COR-L47 (cell line): ENCODE measurements at regions not wholly inside any gene's neighbourhood (a gene's known extent, or its start where the extent isn't known, plus 50 kb on each side); places are given as distances from the start of the nearest gene placed in this dataset.
"Not testable (repeated sequence)": the region's sequence is repeated elsewhere in the genome, so short reads cannot be mapped to it uniquely, and the experiment has no call there.

ENCODE experiments used
- DNase-seq: peaks from one replicate; lab custom pipeline; 2025; lab: John Stamatoyannopoulos, UW

DNA sequence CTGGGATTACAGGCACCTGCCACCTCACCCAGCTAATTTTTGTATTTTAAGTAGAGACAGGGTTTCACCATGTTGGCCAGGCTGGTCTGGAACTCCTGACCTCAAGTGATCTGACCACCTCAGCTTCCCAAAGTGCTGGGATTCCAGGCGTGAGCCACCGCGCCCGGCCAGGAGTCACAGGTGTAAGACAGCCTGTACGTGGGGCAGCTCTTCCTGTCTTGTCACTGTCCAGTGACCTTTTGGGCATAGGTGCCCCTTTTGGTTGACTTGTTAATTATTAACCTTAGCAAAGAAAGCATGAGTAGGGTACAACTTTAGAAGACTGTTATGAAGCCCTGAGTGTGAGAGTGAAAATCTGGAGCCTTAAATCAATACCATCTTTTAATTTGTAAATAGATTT is 703.7 kb upstream of the SOX11 start:
- DNase-seq, result not testable (repeated sequence)

DNA sequence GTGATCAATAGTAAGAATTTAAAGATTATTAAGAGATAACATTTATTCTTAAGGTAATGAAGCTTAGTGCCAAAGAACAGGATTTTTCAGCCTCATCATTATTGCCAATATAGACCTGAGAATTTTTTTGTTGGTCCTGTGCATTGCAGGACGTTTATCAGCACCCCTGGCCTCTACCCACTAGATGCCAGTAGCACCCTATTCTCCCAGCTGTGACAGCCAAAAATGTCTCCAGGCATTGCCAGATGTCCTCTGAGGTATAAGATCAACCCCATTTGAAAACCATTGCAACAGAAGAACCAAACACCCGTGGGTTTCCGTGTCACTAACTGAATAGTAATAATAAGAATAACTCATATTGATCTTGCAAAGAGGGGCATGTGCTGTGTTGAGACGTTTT is 700.0 kb upstream of the SOX11 start:
- peak; percentile 26 for DNase-seq

DNA sequence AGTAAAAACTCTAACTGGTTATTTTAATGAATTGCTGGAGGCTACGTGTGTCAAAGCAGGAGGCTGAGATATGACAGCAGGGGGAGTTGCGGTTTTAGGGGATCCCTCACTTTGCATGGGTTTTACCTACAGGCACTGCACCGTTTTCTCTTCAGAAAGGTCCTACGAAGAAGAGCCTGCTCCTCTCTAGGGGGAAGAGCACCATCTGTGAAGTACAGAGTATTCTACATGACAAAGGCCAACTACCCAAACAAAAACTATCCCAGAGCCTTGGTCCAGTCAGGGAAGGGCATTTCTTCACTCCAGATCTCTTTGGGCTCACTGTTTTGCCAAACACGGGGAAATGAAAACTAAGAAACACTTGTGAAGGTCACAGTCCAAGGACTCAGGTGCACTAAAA is 696.7 kb upstream of the SOX11 start:
- peak; percentile 12 for DNase-seq

DNA sequence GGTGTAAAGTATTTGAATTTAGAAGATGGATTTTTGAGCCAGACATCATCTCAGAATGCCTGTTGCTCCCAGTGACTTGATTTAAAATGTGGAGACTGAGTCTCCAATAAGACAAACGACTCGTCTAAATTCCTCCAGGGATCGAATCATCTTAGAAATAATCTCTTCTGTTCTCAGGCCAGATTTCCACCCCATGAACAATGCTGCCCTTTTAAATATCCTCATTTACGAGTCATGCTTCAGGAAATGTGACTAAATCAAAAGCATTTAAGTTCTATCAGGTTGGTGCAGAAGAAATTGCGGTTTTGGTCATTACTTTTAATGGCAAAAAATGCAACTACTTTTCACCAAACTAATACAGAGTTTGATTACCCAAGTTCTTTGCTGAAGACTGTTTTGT is 684.6 kb upstream of the SOX11 start:
- DNase-seq, result no peak

DNA sequence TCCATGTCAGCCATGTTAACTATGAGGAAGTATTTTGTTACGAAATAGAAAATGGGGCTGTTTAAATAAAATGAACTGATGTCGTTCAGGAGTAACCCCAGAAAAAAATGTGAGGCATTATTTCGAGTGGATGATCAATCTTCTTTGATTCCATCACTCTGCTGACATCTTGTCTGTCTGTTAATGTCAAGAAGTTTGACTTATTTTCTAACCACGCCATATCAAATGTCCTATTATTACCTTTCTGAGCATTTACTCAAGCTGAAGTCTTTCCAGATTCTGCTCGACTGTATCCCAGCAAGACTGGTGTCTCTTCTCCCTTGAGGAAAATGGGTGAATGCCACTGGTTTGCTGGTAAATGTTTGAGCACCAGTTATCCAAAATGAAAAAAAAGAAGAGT is 672.9 kb upstream of the SOX11 start:
- no peak for DNase-seq

DNA sequence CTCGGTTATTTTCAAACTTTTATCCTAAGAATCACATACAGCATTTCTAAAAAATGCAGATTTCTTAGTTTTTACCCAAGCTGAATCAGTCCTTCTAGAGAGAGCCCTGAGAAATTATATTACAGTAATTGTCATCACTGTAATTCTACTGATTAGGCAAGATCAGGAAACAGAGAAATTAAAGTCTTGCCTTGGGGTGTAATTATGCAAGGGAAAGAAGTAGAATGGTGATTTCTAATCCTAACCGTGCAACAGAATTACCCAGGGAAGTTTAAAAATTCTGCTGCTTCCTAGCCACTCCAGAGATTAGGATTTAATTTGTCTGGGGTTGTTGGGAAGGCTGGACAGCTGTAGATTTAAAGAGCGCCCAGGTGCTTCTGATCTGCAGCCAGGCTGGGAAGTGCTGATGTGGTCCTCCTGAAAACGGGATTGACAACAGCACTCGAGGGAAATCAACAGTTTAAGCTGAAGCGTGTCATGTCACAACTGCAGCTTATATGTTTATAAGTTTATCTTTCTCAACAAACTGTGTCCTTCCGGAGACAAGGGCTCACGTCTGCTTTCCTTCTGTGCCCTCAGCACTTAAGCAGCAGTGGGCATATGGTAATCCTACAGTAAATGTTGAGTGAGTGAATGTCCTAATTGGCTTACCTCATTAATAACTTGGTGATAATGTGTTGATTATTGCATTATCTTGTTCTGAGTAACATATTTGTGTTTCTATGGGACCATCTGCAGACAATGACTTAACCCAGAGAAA is 671.9 kb upstream of the SOX11 start:
- peak; percentile 1 for DNase-seq

DNA sequence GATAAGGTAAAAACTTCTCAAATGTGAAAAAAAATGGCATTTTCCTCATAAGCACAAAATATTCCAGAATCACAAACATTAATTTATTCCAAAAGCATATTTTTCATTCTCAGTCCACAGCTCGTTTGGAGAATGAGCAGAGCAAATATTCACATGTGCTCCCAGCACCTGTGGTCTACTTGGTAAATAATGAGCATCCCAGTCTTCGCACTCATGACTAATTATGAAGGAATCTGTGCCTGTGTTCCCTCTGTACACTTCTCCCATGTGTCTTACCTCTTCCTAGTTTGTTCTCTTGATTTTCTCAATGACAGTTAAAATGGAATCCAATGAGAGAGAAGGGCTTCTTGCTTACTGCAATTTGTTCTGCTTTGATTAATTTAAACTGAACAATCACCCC is 671.0 kb upstream of the SOX11 start:
- peak; percentile 26 for DNase-seq

DNA sequence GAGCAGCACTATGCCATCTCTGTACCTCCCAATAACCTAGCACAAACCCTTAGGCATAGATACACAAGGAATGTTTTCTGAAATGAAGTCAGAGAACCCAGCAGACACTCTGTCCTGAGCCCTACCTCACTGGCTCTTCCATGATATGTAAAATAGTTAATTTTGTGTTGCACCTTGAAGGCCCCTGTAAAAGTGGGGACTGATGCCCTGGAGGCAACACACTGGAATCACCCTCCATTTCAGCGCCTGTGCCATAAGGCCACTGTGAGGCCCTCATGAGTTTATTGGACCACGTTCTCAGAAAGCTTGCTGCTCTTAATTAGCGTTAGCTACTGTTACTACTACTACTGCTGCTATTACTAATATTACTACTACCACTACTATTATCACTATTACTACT is 670.1 kb upstream of the SOX11 start:
- DNase-seq, result no peak

DNA sequence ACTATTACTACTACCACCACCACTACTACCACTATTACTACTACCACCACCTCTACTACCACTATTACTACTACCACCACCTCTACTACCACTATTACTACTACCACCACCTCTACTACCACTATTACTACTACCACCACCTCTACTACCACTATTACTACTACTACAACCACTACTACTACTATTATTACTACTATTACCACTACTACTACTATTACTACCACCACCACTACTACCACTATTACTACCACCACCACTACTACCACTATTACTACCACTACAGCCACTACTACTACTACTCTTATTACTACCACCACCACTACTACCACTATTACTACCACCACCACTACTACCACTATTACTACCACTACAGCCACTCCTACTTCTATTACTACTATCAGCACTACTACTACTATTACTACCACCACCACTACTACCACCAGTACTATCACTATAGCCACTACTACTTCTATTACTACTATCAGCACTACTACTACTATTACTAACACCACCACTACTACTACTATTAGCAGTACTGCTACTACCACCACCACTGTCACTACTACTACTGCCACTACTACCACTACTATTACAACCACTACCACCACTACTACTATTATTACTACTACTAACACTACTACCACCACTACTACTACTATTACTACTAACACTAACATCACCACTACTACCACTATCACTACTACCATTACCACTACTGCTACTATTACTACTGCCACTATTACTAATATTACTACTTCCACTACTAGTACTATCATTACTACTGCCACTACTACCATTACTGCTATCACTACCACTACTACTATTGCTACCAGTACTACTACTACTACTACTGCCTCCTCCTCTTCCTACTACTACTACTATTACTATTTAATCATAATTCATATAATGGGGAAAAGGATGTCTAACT is 669.2 kb upstream of the SOX11 start:
- not testable (repeated sequence) for DNase-seq

DNA sequence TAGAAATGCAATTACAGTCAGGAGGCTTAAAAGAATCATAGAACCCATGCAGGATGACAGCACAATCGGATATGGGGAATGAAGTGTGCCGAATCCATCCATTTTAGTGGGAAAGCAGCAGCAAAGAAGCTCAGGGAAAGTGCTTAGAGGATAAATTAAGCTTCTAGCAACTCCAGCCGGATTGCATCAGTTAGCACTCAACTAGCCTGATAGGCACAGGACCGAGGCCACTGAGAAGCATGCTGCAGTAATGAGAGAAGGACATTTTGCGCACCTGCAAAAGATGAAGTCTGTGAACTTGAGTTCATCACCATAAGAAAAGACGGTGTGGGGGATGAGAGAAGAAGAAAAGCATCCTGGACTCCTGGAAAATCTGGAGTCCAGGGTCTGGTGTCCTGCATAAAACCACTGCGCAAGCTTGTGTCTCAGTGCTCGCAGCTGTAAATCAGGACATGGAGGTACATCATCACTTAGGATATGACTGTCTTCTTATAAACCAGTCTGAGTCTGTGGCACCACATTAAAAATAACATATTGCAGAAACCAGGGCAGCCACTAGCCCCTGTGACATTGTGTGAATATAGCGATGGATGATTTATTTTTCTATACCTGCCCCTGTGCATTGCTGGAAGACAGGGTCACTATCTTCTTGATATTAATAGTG is 665.5 kb upstream of the SOX11 start:
- no peak for DNase-seq

DNA sequence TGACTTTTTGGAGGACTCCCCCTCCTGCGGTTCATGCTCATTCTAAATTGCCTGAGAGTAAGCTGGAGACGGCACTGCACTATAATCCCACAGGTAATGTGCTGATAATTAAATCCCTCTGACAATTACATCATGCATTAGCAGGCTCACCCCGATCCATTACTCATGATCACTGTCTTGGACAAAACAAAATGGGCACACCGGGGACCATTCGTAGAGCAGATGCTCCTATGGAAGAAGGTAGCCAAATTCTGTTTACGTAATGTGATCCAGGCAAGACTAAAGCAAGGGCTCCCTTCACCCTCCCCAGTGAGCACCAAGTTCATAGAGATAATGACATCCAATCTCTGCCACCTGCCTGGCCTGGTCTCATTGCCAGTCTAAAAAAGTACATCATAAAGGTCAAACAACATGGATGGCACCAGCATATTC is 657.1 kb upstream of the SOX11 start:
- peak; percentile 67 for DNase-seq

DNA sequence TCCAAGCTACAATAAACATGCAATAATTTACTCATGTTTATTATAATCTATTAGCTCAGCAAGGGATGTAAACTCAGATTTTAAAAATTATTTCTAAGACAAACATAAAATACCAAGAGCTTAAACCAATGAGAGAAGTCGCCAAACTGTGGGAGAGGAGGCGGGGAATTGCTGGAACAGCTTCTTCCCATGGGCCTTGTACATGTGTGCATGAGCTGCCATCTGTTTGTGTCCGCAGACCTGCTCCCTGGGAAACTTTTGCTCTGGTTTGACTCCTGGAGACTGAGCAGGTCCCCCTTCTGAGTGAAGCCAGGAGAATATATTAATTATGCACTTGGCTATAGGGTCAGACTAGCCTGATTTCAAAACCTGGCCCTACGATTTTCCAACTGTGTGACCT is 655.9 kb upstream of the SOX11 start:
- no peak for DNase-seq

DNA sequence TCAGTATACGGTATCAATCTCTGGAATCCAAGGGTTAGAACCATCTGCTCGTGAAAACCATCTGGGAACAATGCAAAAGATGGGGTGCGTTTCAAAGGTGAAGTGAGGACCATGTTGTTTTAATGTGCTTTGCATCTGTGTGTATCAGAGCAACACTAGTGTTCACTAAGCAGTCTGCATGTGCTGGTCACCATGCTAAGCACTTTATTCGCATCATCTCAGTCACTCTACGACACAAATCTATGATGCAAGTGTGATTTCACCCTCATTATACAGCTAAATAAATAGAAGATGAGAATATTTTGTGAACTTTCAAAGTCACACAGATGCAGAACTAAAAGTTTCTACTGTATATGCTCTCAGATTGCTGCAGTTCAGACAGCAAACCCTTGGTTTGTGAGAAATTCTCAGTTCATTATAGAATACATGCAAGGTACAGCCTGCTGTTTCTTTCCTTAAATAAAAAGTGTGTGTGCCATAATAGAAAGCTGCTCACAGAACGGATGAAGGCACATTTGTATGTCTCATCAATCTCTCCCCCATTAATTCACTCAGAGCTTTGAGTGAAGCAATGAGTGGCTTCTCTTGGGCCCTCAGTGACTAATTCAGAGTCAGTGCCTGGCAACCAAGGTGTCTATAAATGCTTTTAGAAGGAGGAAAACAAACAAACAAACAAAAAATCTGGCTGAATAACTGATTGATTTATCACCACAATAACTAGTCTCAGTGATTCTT is 652.8 kb upstream of the SOX11 start:
- no peak for DNase-seq

DNA sequence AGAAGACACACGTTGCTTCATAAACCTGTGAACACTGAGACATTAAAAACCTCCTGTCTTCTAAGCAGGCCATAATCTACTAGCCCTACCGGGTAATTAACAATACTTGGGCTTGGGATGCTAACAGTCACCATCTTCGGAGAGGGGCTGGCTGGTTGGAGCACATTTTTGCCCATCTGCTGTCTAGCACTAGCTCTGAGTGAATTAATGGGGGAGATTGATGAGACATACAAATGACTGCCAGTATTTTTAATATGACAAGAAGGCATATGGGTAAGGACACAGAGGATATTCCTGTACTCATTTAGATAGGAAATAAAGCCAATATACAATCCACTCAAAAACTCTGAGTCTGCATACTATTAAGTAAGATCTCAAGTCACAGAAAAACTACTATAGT is 651.6 kb upstream of the SOX11 start:
- no peak for DNase-seq

DNA sequence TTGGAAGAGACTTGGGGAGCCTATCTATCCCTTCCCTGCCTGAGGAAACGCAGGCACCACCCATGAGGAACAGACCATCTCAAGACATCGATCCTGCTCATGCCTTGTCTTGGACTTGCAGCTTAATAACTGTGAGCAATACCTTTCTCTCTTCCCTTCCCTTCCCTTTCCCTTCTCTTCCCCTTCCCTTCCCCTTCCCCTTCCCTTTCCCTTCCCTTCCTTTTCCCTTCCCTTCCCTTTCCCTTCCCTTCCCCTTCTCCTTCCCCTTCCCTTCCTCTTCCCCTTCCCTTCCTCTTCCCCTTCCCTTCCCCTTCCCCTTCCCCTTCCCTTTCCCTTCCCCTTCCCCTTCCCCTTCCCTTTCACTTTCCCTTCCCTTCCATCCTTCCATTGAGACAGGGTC is 650.7 kb upstream of the SOX11 start:
- DNase-seq, result no peak

DNA sequence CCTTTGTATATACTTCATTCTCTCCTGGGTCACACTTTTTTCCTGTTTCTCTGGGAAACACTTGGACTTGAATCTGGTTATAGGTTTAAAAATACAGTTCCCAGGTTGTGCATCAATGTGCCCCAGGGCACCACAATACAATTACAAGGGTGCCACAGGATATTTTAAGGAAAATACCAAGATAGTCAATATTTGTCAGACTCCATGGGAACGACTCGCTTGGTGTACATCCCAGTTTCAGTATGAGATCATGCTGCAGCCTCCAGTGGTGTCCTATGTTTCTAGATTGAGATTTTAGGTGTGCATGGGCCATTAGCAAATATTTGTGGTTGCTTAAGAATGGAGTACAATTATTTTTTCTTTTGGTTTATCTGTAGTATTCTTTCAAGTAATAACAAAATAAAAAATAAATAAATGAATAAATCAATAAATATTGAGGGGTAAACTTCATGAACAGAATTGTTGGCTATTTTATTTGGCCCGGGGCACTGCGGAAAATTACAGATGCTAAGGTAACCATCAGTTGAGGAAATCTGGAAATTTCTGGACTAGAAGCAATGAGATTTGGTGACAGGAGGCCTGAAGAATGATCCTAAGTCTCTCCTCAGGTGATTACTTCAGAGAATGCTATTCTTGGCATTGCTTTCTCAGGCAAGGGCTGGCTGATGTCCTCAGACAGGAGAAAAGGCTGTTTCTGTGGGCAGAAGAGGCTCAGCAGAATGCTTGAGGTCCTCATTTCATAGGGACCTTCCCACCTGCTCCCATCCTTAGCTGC is 649.3 kb upstream of the SOX11 start:
- no peak for DNase-seq

DNA sequence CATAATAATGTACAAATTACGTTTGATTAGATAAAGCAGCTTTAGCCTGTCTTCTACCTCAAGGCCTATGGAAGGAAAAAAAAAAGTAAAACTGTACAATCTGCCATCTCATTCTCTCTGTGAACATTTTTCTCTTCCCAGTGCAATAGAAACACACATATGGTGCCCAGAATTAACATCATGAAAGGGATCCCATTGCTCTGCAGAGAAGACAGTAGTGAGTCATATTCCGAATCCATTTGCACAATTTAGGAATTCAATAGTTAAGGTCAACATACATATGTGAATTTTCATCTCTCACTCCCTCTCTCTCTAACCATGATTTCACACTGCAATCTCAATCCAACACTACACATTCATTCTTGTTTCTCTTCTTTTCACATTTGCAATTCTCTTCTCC is 640.9 kb upstream of the SOX11 start:
- DNase-seq, result no peak

DNA sequence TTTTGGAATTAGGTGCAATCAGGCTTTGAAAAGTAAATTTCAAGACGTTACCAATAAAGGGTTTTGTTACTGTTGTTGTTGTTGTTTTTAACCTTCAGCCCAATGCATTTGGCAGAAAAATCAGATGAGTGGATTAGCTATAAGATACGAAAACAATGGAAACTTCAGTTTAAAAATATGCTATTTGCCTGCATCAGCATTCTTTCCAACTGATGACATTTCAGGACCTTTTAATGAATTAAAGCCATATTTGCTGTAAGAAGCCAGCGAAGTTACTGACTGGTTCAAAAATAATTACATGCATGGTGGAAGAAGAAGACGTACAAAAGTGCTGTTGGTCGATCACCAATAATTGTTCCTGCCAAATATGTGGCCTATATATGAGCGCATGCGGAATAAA is 639.3 kb upstream of the SOX11 start:
- DNase-seq, result no peak

DNA sequence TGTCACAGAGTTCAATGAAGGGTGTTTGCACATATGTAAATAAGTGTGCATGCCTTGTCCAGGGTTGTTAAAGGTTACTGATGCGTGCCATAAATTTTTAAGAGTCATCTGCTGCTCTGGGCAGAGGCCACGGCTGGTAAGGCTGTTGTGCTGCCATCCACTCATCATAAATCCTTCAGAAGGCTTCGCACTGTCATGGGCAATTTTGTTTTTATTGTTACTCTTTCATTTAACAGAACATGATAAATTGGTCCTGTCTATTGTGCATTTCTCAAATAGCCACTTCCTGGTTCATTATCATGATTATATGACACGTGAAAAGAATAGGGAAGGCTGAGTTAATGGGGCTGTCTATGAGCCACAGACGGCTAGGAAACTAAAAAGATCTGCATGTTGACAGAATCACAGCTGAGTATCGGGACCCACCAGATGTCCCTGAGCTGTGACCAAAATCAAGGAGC is 634.3 kb upstream of the SOX11 start:
- peak; percentile 88 for DNase-seq

DNA sequence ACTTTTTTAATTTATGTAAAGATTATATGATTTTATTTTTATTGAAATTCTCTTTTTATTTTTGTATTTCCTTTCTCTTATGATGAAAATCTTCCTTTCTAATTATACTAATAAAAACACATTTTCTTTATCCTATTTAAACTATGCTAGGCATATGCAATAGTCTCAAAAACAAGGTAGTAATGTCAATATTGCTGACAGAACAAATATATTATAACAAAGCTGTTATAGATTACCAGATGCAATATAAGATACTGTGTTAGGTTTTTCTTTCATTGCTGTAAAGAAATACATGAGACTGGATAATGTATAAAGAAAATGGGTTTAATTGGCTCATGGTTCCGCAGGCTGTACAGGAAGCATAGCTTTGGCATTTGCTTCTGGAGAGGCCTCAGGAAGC is 631.2 kb upstream of the SOX11 start:
- no peak for DNase-seq

DNA sequence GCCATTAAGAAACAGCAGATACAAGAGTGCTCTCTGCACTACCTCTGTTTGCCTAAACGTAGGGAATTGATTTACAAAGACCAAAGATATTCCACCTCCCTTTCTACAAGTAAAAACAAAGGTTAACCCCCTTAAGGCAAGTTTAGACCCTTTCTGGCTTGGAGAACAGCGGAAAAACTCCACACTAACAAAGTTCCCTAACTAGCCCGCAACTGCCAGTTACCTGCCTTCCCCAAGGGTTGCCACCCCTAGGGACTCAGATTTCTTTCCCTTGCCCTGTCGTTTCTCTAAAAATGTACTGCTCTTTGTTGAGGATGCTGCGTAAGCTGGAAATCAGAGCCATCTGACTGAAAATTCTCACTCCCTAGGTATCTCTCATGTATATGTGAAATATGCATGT is 627.5 kb upstream of the SOX11 start:
- no peak for DNase-seq
